Left cardiac atrium (tissue), 4 donors: ENCODE measurements at regions not wholly inside any gene's neighbourhood (a gene's known extent, or its start where the extent isn't known, plus 50 kb on each side); places are given as distances from the start of the nearest gene placed in this dataset.

Experiments
- ATAC-seq, 2 donors: fragments of 200-7000 bp; cut with Tn5 transposase; one replicate each; pipeline ENCODE4 v1.9.1; 2020; ENCODE audit warnings: mild to moderate bottlenecking in 2 of 2, moderate library complexity in 2 of 2
- DNase-seq: peaks from one replicate; pipeline ENCODE4 v3.0.0-alpha.2; 2020
- intact Hi-C, 2 donors: fragments of 100-400 bp; cut with DNase I; formaldehyde crosslinking; loops; one replicate each; pipeline versions ENCODE4 v1.14.1 to v1.15.1; 2022 to 2023
- donor health status: DM: no; HTN: yes; CAD: no.
- donor health status: DM: no; HTN: yes; CAD: no; lungs with severe emphysema.
- donor health status: DM: yes; HTN: yes; CAD: no.
- donor health status: Dilated cardiomyopathy.

GRCh38 chr14:99324291-99324690 lies 52.3 kb upstream of the BCL11B start:
- intact Hi-C loops: no loop called here
- DNase-seq (no peak), ATAC-seq (no peak)

- DNase-seq (no peak), ATAC-seq (no peak)
- intact Hi-C loops: no loop called here
These were observed 51.7 kb upstream of the BCL11B start for GRCh38 chr14:99323603-99324185.

GRCh38 chr14:99322731-99323599 lies 51.0 kb upstream of the BCL11B start:
- intact Hi-C loops: no loop called here
- ATAC-seq: no peak
- DNase-seq: no peak

- intact Hi-C loops: no loop called here
- no peak for ATAC-seq
- no peak for DNase-seq
These were observed 50.1 kb upstream of the BCL11B start for GRCh38 chr14:99321955-99322730.
